Left renal cortex interstitium (tissue), 4 donors: ENCODE measurements at regions not wholly inside any gene's neighbourhood (a gene's known extent, or its start where the extent isn't known, plus 50 kb on each side); places are given as distances from the start of the nearest gene placed in this dataset.

Source experiments
- DNase-seq, 4 donors: peaks; one replicate each; pipeline ENCODE4 v3.0.0-alpha.2; 2013; ENCODE audit warnings: low read depth in 4 of 4, low spot score in 2 of 4, missing footprints in 1 of 4

DNA sequence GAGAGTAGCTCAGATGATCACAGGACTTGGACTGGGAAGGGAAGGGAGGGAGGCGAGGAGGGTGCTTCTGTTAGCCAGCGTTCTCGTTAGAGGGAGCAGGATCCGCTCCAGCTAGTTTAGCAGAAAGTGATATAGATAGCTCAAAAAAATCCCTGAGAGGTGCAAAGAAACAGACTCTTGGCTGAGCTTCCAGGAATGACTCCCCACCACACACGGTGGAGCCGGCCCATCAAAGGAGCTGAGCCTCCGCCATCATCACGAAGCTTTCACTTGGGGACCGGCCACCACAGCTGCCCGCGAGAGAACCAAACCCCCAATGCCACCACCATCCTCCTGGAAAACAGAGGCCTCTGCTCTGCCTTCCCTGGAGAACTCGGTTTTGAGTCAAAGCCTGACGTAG lies 124.6 kb upstream of the BCL2L14 start:
- no peak for DNase-seq

DNA sequence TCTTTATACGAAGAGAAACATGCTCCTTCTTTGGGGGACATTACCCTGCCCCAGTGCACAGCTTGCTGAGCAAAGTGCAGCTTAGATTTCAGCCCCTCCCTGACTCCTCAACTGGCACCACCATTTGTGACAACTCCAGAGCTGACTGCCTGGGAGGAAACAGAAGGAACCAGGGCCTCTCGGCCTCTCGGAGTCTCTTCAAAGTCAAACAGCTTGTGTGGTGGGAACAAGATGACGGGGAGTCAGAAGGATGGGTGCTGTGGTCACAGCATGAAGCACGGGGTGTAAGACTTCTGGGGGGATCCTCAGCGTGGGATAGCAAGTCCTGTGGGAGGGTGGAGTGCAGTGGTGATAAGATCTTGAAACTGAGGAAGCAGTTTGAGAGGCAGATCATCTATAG lies 123.5 kb upstream of the BCL2L14 start:
- DNase-seq = no peak

DNA sequence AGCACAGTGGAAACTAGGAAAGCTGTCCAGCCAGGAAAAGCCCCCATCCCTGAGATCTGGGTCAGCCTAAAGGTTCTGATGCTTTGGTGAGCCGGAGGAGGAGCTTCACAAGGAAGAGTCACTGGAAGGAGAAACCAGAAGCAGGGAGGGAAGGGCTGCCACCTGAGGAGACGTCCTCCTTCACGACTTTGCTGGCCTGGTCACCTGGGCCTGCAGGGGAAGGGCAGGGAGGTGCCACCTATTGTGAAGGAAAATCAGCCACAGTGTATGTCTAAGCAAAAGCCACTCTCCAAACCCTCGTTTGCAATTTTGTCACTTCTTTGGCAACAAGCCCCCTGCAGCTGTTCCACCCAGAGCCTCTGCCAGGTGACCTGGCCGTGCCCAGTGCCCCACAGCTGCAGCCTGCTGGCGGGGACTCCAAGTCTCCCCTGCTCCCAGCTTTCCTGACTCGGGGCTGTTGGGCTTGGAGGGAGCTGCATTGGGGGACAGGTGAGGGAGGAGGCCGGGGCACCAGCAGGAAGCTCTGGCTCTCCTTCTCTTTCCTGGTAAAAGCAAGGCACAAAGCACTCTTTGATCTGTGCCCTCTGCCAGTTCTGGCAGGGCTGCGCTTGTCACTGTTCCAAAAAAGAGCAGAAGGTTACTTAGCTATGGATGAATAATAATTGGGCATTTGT lies 120.9 kb upstream of the BCL2L14 start:
- DNase-seq = no peak

DNA sequence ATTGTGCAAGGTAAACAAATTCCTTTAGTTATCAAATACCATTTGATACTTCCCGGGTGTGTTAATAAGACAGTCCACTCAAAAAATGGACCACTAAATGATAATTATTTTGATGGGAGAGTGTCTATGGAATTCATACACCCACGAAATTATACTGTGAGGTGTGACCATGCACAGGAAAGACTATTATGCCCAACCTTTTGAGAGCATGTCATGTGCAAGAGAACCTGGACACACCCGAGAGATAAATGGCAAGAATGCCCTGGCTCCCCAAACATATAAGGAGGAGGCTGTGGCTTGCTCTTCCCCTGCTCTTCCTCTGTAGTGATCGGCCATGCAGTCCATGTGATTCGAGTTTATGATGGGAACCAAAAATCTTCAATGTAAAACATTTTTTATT lies 119.5 kb upstream of the BCL2L14 start:
- DNase-seq = no peak

DNA sequence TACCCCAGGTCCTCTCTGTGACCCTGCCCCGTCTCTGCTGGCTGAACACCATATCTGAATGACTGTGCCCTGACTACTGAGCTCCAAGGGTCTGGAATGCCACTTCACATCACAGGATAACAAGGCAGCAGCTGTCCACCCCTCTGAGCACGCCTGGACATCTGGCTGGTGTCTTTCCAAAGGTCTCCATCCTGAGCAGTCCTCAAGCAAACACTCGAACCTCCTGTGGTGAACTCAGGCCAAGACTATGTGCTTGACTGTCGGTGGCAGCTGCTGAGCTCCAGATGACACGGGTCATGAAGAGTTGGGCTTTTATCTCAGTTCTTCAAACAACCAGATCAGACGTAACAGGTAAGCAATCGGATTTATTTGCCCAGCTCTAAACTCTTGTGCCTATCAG lies 117.2 kb upstream of the BCL2L14 start:
- no peak for DNase-seq

DNA sequence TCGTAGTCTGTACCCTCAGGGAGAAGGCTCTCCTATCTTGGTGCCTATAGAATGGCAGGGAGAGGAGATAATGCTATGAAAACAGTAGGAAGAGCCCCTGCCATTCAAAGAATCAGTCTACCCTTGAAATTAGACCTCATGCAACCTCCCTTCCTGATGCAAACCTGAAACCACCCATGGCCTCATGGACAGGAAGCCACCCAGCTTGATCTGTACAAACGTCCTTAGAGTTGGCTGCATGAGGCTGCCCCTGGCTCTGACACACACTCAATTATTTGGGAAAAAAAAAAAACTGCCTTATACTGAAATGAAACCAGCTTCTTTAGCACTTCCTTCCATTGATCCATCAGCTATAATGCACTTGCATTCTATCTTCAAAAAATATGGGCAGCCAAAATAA lies 116.6 kb upstream of the BCL2L14 start:
- no peak for DNase-seq

DNA sequence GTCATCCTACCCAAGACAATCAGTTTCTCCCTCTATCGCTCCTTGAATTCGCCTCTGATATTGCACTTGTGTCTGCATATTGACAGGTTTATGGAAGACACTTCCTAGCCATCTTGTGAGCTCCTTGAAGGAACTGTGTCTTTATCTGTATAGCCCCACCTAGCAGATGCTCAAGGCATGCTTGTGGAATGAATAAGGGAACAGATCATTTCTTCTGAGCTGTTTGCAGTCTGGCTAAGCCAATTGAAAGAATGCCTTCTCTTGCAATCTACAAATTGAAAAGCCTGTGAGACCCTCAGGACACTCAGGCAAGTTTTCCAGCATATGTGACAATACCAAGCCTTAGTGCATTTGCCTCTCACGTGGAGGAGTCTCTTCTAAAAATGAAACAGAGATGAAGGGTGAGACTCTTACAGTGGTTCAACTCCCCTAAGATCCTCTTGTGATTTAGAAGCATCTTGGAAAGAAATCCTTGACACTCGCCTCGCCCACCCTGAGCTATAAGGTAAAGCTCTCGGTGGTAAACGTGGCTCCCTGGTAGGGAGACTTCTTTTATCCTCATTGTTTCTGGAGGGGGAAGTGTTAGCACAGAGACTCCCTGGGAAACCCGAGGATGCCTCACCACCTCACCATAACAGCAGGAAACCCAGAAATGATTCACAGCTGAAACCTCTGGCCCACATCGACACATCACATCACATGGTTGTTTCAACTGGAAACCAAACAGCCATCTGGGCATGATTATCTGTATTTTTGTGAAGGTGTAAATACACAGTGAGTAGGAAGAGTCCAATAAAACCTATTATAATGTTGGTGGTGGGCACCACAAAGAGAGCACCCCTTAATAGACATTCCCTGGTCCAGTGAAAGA lies 112.3 kb upstream of the BCL2L14 start:
- no peak for DNase-seq

DNA sequence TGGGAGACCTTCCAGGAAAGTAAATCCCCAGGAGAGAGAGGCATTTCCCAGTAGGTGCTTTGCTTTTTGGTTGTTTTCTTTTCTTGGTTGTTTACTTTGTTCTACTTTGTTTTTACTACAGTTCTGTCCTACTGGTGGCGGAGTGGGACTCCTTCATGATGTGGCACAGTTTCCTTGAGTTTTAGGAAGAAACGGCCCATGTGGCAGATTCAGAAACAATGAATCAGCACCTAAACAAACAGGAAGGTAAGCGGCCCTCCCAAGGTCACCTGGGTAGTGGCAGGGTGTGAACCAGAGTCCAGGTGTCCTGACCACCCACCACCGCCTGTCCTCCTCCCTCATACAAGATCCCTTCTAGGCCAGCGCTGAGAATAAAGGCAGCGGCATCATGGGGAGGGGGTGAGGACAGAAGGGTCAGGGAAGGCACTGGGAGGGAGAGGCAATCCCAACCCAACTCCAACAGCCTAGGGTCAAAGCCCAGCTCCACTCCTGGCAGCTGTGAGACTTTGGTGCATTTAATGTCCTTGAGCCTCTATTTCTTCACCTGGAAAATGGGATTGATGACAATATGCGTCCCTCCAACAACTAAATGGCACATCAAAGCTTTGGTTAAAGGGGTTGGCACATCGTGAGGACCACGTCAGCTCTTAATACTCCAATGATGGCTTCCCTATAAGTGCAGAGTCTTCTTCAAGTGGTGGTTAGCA lies 111.5 kb upstream of the BCL2L14 start:
- DNase-seq = no peak

DNA sequence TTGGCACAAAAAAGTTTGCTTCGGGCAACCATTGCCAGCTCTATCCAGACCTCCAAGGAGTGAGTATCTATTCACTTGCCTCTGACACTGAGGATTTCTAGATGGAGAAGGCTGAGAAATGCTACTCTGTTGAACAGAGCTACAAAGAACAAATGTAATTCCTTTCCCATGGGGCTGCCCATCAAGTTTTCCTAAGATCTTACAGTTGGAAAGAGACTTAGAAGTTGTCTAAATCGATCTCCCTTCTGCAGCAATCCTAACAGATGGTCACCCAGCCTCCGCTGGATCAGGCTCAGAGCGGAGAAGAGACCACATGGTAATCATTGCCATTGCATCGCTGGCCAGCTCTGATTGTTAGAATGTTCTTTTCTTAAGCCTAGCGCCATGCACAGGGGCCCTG lies 110.1 kb upstream of the BCL2L14 start:
- no peak for DNase-seq

DNA sequence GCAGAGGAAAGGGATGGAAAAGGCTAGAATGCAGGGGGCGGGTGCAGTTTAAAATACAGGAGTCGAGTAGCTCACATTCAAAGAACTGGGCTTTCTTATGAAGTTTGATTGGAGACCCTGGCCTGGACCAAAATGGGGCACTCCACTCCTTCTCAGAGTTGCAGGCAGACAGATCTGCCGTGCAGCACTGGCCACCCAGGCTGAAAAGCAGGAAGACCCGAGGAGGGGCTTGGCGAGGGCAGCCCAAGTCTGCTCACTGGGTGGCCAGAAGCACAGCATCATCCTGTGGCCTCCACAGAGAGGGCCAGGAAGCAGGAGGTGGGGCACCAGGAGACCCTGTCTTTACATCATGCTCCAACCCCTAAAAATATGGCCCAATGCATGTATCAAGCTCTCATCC lies 109.1 kb upstream of the BCL2L14 start:
- no peak for DNase-seq

DNA sequence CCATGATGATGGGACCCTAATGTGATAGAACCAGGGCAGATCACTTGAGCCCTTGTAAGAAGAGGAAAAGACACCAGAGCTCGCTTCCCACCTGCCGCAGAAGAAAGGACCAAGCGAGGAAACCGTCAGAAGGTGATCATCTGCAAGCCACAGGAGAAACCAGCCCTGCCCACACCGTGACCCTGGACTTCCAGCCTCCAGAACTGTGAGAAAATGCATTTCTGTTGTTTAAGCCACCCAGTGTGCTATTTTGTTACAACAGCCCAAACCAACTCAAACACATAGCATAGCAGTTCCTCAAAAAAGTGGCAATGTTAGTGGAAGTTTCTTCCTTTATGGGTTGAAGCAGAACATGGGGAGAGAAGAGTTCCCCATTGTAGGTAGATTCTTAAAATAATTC lies 107.9 kb upstream of the BCL2L14 start:
- no peak for DNase-seq

DNA sequence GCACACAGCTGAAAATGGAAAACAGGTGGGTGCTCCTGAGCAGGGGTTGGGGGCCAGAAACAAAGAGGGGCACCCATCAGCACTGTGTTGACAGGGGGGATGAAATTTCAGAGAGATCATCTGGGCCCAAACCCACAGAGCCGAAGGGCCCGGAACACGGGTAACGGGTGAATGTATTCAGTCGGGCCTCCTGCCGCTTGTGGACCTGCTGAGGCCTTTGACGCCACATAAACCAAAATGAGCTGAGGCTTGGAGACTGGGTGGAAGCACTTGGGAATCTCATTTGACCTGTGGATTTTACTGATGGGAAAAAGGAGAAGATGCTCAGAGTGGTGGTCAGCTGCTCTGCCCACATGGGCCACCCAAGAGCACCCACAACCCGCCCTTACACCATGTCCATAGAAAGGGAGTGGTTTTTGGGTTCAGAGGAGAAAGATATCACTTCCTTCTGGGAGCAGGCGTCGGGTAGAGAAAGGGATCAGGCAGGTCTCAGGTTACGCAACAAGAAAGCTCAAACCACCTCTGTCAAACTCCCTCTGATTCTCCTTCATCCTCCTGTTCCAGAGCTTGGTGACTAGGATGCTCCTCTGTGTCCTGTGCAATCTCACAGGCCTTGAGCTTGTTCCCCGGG lies 106.8 kb upstream of the BCL2L14 start:
- no peak for DNase-seq

DNA sequence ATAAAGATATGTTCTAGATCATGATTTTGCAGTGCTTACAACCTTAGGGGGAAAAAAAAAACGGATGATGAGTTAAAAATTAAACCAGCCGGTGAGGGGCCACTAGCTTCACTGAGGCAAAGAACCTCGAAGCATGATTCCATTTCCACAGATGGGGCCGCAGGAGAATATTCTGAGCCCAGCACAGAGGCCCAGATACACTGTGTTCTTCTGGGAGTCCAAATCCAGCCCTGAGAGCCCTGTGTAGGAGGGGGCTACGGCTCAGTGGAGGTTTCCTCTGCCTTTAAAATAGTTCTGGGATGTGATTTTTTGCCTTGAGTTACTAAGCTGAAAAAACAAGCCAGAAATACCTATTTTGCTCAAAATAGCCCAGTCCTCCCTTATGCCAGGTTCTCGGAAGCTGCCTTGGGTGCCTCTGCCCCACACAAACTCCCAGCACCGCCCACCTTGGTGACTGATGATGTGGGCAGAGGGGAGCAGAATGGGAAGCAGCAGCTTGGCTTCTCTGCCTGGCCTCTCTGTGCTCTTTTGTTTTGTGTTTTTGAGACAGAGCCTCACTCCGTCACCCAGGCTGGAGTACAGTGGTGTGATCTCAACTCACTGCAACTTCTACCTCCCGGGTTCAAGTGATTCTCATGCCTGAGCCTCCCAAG lies 105.4 kb upstream of the BCL2L14 start:
- DNase-seq = no peak

DNA sequence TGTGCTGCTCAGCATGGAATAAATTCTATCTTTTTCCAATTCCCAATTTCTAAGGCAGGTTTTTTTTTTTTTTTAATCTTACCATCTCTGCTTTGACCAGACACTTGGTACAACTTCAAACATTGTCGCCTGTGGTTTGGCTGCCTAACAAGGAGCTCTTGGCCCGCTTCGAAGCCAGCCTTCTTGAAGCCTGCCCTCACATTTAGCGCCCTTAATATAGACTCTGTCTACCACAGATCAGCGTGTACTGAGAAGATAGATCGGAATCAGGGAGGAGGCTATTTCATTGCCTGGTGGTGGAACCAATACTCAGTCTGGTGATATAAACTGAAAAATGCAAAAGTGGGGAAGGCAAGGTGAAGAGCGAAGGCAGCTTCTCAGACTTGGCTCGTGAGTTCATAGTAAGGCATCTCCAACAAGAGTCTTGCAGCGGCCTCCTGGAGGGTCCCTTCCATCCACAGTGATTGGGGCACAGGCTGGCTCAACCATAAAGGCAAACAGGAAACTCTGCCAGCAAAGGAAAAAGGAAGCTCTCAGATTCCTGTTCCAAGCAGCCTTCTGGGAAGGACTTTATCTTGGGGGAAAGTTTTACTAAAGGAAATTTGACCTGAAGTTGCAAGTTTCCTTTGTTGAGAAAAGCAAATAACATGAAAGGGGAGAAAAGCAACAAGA lies 103.2 kb upstream of the BCL2L14 start:
- no peak for DNase-seq

DNA sequence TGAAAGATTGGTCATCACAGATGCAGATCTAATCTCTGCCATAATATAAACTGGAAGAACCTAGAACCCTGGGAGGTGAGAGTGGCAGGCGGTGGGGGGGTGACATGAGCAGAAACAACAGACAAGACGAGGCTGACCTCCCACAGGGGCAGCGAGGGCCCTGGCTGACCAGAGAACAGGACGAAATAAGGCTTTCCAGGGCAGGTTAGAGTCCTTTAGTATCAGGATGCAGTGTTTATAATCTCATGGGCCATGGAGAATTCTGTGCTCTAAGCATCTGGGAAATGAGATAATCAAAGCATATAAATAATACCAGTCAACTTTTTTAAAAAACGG lies 102.7 kb upstream of the BCL2L14 start:
- DNase-seq = no peak

DNA sequence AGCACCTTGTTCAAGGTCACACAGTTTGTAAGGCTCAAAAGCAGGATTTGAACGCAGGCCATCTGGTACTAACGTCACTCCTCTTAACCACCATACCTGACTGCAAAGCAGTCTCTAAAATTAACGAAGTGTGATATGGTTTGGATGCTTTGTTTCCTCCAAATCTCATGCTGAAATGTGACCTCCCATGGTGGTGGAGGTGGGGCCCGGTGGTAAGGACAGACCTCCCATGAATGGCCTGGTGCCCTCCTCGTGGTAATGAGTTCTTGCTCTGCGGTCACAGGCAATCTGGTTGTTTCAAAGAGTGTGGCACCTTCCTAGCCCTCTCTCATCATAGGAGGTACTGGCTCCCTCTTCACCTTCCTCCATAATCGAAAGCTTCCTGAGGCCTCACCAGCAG lies 102.2 kb upstream of the BCL2L14 start:
- DNase-seq = no peak

DNA sequence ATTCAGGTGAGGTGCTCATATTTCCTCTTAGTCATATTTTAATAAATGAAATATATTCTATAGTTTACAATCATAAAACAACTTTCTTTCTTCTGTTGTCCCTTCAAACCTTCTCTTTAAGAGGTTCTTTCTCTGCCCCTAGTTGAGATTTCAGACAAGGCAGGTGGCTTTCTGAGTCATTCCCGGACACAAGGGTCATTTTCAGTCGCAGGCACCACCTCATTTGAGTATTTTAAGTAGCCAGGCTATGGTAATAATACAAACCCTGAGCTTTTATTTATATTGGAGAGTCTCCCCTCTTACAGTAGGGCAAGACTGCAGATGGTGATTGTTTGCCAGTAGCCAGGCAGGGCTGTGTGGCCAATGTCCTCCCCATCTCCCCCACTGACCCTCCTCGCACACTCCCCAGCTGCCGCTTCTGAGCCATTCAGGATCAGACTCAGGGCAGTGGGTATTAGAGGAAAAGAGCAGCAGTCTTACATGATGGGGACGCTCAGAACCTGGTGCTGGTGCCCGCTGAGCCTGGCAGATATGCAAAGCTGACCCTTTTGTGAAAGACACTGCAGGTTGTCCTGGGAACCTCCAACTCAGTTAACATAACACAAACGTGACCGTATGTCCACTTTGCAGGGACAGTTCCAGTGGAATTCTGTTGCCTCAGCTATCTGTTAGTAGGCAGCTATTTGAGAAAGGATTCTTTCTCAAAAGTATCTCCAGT lies 101.1 kb upstream of the BCL2L14 start:
- no peak for DNase-seq

DNA sequence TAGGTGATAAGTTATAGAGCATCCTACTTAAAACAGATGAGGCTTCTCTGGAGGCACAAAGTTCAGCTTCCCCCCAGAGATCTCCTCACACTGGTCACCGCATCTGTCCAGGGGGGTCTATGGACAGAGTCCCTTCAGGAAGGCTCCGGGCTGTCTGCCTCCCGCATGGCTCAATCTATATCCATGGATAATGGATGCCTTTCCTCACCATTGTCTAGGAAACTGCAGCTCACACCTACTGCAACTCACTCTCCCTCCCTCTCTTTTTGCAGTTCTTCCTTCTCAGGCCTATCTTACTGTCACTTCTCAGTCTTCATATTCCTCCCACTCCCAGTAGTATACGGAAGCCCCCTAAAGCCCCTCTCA lies 100.6 kb upstream of the BCL2L14 start:
- DNase-seq = no peak

DNA sequence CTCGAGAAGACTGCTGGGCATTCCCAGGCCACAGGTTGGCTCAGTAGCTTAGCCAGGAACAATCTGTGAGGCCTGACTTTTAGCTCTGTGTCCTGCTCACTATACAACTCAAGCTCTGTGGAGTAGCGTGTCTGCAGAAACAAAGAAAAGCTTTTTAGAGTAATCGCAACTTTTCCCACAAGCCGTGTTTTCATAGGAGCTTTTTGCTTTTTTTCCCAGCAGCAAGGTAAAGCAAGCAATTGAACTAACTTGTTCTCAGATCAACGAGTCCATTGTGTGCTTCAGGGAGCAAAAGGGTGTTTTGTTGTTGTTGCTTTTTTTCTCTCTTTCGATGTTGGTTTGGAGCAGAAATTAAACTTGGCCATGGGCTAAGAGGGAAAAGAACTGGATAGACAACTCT lies 97.3 kb upstream of the BCL2L14 start:
- DNase-seq = no peak

DNA sequence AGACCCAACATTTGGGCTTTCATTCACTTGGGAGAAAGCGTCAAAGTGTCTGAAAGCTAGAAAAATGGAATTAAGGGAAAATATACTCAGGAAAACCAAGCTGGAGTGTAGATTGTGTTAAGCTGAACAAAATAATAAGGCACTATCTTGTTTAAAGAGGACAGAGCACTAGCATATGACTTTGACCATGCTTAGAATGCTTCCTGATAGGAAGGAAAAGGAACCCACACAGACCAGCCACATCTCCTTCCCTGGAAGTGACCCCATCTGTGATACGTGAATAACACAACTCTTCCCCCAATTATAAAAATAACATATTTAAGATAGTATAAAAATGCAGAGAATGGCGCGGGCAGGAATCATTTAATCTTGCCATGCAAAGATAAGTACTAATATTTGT lies 94.7 kb upstream of the BCL2L14 start:
- DNase-seq = no peak
